Upper lobe of right lung (tissue), 1 donor: ENCODE measurements at regions not wholly inside any gene's neighbourhood (a gene's known extent, or its start where the extent isn't known, plus 50 kb on each side); places are given as distances from the start of the nearest gene placed in this dataset.
A peak's percentile ranks its signal among the peaks of the same experiment; 100 is the strongest.

Experiments
- ATAC-seq: fragments of 200-7000 bp; cut with Tn5 transposase; one replicate; pipeline ENCODE4 v1.9.1; 2020; ENCODE audit warnings: mild to moderate bottlenecking, moderate library complexity
- DNase-seq: peaks from one replicate; pipeline ENCODE4 v3.0.0-alpha.2; 2020
- H3K27ac ChIP-seq: fragments of 200-600 bp; one replicate; pipeline ENCODE4 v1.8.0; 2022
- H3K27me3 ChIP-seq: fragments of 200-600 bp; one replicate; pipeline ENCODE4 v1.8.0; 2022; ENCODE audit warnings: mild to moderate bottlenecking
- H3K36me3 ChIP-seq: fragments of 200-600 bp; one replicate; pipeline ENCODE4 v1.8.0; 2022
- H3K4me1 ChIP-seq: fragments of 200-600 bp; one replicate; pipeline ENCODE4 v1.8.0; 2022
- H3K4me3 ChIP-seq: fragments of 200-600 bp; one replicate; pipeline ENCODE4 v1.8.0; 2022; ENCODE audit warnings: mild to moderate bottlenecking
- H3K9me3 ChIP-seq: fragments of 200-600 bp; one replicate; pipeline ENCODE4 v1.8.0; 2022
- CTCF ChIP-seq: fragments of 200-600 bp; IDR thresholded peaks from one replicate; pipeline ENCODE4 v1.8.0; 2022; ENCODE audit warnings: antibody characterized with exemption
- intact Hi-C: fragments of 100-400 bp; cut with DNase I; formaldehyde crosslinking; loops from one replicate; pipeline ENCODE4 v1.11.0; 2022
- donor health status: DM: no; HTN: yes; CAD: no; lungs with severe emphysema.

- ATAC-seq (no peak), DNase-seq (no peak)
- Histone ChIP-seq H3K36me3 (no peaks in the 10 kb centered on the region), H3K27ac (no peak overlapping the region), H3K9me3 (peaks cover 5% of the 10 kb centered on the region), H3K4me1 (peaks cover 5% of the 10 kb centered on the region), H3K4me3 (no peak overlapping the region), H3K27me3 (peaks cover 11% of the 10 kb centered on the region)
- intact Hi-C loops: no loop called here
- TF ChIP-seq CTCF: no peak
These were observed 50.3 kb upstream of the CBFA2T3 start for GRCh38 chr16:89027281-89027680.

GRCh38 chr16:89031715-89032659 is 55.0 kb upstream of the CBFA2T3 start:
- no peak for TF ChIP-seq CTCF
- Histone ChIP-seq H3K27ac (no peak overlapping the region), H3K4me1 (peaks cover 9% of the 10 kb centered on the region), H3K36me3 (no peaks in the 10 kb centered on the region), H3K27me3 (peaks cover 20% of the 10 kb centered on the region), H3K4me3 (no peak overlapping the region), H3K9me3 (no peaks in the 10 kb centered on the region)
- DNase-seq: no peak
- intact Hi-C loops: no loop called here
- ATAC-seq: peak; percentile 95

GRCh38 chr16:89033304-89033703 is 56.3 kb upstream of the CBFA2T3 start:
- Histone ChIP-seq H3K27ac (no peak overlapping the region), H3K27me3 (peaks cover 25% of the 10 kb centered on the region), H3K4me3 (no peak overlapping the region), H3K36me3 (no peaks in the 10 kb centered on the region), H3K4me1 (peaks cover 9% of the 10 kb centered on the region), H3K9me3 (no peaks in the 10 kb centered on the region)
- DNase-seq (no peak), ATAC-seq (no peak)
- intact Hi-C loops: no loop called here
- TF ChIP-seq CTCF: no peak

- no peak overlapping the region for H3K27ac ChIP-seq
- H3K4me3 ChIP-seq: no peak overlapping the region
- H3K27me3 ChIP-seq: peaks cover 28% of the 10 kb centered on the region
- H3K36me3 ChIP-seq: no peaks in the 10 kb centered on the region
- no peak for DNase-seq
- intact Hi-C loops: no loop called here
- peaks cover 9% of the 10 kb centered on the region for H3K4me1 ChIP-seq
- ATAC-seq: no peak
- H3K9me3 ChIP-seq: no peaks in the 10 kb centered on the region
- no peak for TF ChIP-seq CTCF
These were observed 57.0 kb upstream of the CBFA2T3 start for GRCh38 chr16:89033796-89034572.

GRCh38 chr16:89034573-89034961 is 57.6 kb upstream of the CBFA2T3 start:
- Histone ChIP-seq H3K36me3 (no peaks in the 10 kb centered on the region), H3K4me3 (no peak overlapping the region), H3K9me3 (no peaks in the 10 kb centered on the region), H3K4me1 (peaks cover 9% of the 10 kb centered on the region), H3K27ac (no peak overlapping the region), H3K27me3 (peaks cover 34% of the 10 kb centered on the region)
- DNase-seq: no peak
- ATAC-seq: no peak
- no peak for TF ChIP-seq CTCF
- intact Hi-C loops: no loop called here
